ENCODE measurements at regions not wholly inside any gene's neighbourhood (a gene's known extent, or its start where the extent isn't known, plus 50 kb on each side); places are given as distances from the start of the nearest gene placed in this dataset.

GRCh38 chr11:82085493-82085892 lies 648.2 kb downstream of the FAM181B start:
- TF ChIP-seq, protein P1, sequence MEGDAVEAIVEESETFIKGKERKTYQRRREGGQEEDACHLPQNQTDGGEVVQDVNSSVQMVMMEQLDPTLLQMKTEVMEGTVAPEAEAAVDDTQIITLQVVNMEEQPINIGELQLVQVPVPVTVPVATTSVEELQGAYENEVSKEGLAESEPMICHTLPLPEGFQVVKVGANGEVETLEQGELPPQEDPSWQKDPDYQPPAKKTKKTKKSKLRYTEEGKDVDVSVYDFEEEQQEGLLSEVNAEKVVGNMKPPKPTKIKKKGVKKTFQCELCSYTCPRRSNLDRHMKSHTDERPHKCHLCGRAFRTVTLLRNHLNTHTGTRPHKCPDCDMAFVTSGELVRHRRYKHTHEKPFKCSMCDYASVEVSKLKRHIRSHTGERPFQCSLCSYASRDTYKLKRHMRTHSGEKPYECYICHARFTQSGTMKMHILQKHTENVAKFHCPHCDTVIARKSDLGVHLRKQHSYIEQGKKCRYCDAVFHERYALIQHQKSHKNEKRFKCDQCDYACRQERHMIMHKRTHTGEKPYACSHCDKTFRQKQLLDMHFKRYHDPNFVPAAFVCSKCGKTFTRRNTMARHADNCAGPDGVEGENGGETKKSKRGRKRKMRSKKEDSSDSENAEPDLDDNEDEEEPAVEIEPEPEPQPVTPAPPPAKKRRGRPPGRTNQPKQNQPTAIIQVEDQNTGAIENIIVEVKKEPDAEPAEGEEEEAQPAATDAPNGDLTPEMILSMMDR (IDR thresholded peaks at IDR 0.05): no peak
- TF ChIP-seq POLR2A (IDR thresholded peaks at IDR 0.05): no peak

All from heart left ventricle (tissue), 13 donors.